Endothelial cell (in vitro differentiated cells): ENCODE measurements at regions not wholly inside any gene's neighbourhood (a gene's known extent, or its start where the extent isn't known, plus 50 kb on each side); places are given as distances from the start of the nearest gene placed in this dataset.

Experiments
- DNase-seq: peaks from one replicate; pipeline ENCODE4 v3.0.0; 2021; ENCODE audit warnings: low spot score
- H3K27ac Mint-ChIP-seq: one replicate; pipeline ENCODE4 v1.8.0; 2021; ENCODE audit warnings: mixed read lengths, inconsistent platforms; ENCODE audit not compliant: unreplicated experiment
- H3K27me3 Mint-ChIP-seq: one replicate; pipeline ENCODE4 v1.8.0; 2021; ENCODE audit warnings: mild to moderate bottlenecking, moderate library complexity, mixed read lengths, inconsistent platforms; ENCODE audit not compliant: unreplicated experiment
- H3K36me3 Mint-ChIP-seq: one replicate; pipeline ENCODE4 v1.8.0; 2021; ENCODE audit warnings: mild to moderate bottlenecking, low read depth, mixed read lengths, inconsistent platforms; ENCODE audit not compliant: unreplicated experiment
- H3K4me1 Mint-ChIP-seq: one replicate; pipeline ENCODE4 v1.8.0; 2021; ENCODE audit warnings: mild to moderate bottlenecking, mixed read lengths, inconsistent platforms; ENCODE audit not compliant: unreplicated experiment
- H3K4me3 Mint-ChIP-seq: one replicate; pipeline ENCODE4 v1.8.0; 2021; ENCODE audit warnings: mild to moderate bottlenecking, mixed read lengths, inconsistent platforms; ENCODE audit not compliant: unreplicated experiment
- H3K9me3 Mint-ChIP-seq: one replicate; pipeline ENCODE4 v1.8.0; 2021; ENCODE audit warnings: mixed read lengths, inconsistent platforms; ENCODE audit not compliant: unreplicated experiment
- CTCF ChIP-seq: fragments of 200-600 bp; sonication (generic); IDR thresholded peaks from one replicate; pipeline ENCODE4 v1.5.0; 2021; ENCODE audit warnings: antibody characterized with exemption; ENCODE audit not compliant: unreplicated experiment

DNA sequence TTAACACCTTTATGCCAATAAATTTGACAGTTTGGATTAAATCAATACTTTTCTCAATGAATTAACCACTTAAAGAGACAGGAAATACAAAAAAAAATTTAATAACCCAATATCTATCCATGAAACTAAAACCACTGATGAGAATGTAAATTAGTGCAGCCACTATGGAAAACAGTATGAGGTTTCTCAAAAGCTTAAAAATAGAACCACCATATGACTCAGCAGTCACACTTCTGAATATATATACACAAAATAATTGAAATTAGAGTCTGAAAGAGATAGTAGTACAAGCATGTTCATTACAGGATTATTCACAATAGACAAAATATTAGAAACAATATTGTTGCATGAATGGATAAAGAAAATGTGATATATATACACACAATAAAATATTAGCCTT is 382.1 kb upstream of the SETBP1 start:
- Mint-ChIP-seq H3K27me3 (no peaks in the 10 kb centered on the region), H3K4me1 (no peaks in the 10 kb centered on the region), H3K36me3 (no peaks in the 10 kb centered on the region), H3K27ac (no peak overlapping the region), H3K9me3 (no peaks in the 10 kb centered on the region), H3K4me3 (no peak overlapping the region)
- no peak for DNase-seq
- no peak for TF ChIP-seq CTCF

DNA sequence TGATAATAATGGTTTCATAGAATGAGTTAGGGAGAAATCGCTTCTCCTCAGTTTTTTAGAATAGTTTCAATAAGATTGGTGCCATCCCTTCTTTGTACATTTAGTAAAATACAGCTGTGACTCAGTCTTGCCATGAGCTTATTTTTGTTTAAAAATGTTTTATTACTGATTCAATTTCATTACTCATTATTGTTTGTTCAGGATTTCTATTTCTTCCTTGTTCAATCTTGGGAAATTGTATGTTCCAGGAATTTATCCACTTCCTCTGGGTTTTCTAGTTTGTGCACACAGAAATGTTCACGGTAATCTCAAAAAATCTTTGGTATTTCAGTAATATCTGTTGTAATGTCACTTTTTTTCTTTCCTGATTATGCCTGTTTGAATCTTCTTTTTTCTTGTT is 371.5 kb upstream of the SETBP1 start:
- Mint-ChIP-seq H3K4me1 (no peaks in the 10 kb centered on the region), H3K9me3 (no peaks in the 10 kb centered on the region), H3K4me3 (no peak overlapping the region), H3K27me3 (no peaks in the 10 kb centered on the region), H3K27ac (no peak overlapping the region), H3K36me3 (no peaks in the 10 kb centered on the region)
- no peak for DNase-seq
- TF ChIP-seq CTCF: no peak

- Mint-ChIP-seq H3K36me3 (no peaks in the 10 kb centered on the region), H3K9me3 (no peaks in the 10 kb centered on the region), H3K27me3 (no peaks in the 10 kb centered on the region), H3K27ac (no peak overlapping the region), H3K4me1 (peaks cover under 1% of the 10 kb centered on the region), H3K4me3 (no peak overlapping the region)
- no peak for TF ChIP-seq CTCF
- DNase-seq: no peak
Measured at GRCh38 chr18:44320619-44321460, 359.8 kb upstream of the SETBP1 start.

- peaks cover 6% of the 10 kb centered on the region for H3K4me1 Mint-ChIP-seq
- no peak for DNase-seq
- no peak overlapping the region for H3K4me3 Mint-ChIP-seq
- H3K27ac Mint-ChIP-seq: no peak overlapping the region
- no peaks in the 10 kb centered on the region for H3K9me3 Mint-ChIP-seq
- no peaks in the 10 kb centered on the region for H3K36me3 Mint-ChIP-seq
- H3K27me3 Mint-ChIP-seq: no peaks in the 10 kb centered on the region
- no peak for TF ChIP-seq CTCF
Measured at GRCh38 chr18:44321868-44322590, 358.7 kb upstream of the SETBP1 start.

DNA sequence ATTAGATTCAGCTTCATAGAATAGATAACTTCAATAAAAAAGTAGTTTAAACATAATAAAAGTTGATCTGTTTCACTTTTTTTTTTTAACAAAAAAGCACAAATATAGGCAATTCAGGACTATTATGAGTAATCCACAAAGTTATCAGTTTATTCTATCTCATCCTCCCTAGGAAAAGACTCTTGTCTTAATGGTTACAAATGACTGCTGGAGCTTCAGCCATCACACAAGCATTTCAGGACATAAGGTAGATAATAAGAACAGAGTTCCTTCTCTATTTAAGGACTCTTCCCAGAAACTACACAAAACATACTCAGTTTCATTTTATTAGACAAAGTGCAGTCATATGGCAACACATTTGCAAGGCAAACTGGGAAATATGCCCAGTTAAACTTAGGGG is 357.6 kb upstream of the SETBP1 start:
- no peak for DNase-seq
- H3K27ac Mint-ChIP-seq: no peak overlapping the region
- H3K36me3 Mint-ChIP-seq: no peaks in the 10 kb centered on the region
- H3K4me1 Mint-ChIP-seq: peaks cover 6% of the 10 kb centered on the region
- no peak overlapping the region for H3K4me3 Mint-ChIP-seq
- no peak for TF ChIP-seq CTCF
- no peaks in the 10 kb centered on the region for H3K9me3 Mint-ChIP-seq
- no peaks in the 10 kb centered on the region for H3K27me3 Mint-ChIP-seq
